ENCODE measurements at regions not wholly inside any gene's neighbourhood (a gene's known extent, or its start where the extent isn't known, plus 50 kb on each side); places are given as distances from the start of the nearest gene placed in this dataset.

DNA sequence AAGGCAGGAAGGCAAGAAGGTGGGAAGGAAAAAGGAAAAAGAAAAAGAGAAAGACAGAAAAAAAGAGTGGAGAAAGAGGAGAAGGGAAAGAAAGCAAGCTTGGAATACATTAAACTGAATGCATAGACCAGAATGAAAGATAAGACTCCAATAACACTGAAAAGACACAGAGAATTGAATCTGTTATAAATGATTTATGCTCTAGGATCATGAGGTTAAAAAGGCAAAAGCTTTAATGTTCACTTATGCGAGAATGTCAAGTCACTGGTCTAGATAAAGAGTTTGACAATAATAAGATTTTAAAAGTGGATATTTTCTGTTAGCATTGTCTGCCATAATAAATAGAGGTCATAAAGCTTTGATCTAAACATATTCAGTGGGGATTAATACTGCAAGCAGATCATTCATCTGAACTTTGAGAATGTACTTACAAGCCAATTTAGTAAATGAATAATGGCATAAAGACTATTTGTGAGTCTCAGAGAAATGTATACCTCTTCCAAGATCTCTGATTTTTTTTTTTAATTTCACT, 1069.2 kb upstream of the SLC39A10 start:
- TF ChIP-seq TAF1 (IDR thresholded peaks at IDR 0.05; ENCODE audit: borderline replicate concordance, low read depth, low read length) (no peak), EZH2phosphoT487 (IDR thresholded peaks at IDR 0.05; ENCODE audit: borderline replicate concordance, low read depth) (no peak), TEAD4 (IDR thresholded peaks at IDR 0.05; ENCODE audit: borderline replicate concordance, insufficient read depth) (no peak), RCOR1 (IDR thresholded peaks at IDR 0.05; ENCODE audit: low read length) (no peak), POLR2AphosphoS5 (IDR thresholded peaks at IDR 0.05; ENCODE audit: low read depth, low read length) (no peak), TCF12 (IDR thresholded peaks at IDR 0.05) (no peak), SMC3 (IDR thresholded peaks at IDR 0.05; ENCODE audit: low read depth, low read length) (no peak)
- TF ChIP-seq, protein P1, sequence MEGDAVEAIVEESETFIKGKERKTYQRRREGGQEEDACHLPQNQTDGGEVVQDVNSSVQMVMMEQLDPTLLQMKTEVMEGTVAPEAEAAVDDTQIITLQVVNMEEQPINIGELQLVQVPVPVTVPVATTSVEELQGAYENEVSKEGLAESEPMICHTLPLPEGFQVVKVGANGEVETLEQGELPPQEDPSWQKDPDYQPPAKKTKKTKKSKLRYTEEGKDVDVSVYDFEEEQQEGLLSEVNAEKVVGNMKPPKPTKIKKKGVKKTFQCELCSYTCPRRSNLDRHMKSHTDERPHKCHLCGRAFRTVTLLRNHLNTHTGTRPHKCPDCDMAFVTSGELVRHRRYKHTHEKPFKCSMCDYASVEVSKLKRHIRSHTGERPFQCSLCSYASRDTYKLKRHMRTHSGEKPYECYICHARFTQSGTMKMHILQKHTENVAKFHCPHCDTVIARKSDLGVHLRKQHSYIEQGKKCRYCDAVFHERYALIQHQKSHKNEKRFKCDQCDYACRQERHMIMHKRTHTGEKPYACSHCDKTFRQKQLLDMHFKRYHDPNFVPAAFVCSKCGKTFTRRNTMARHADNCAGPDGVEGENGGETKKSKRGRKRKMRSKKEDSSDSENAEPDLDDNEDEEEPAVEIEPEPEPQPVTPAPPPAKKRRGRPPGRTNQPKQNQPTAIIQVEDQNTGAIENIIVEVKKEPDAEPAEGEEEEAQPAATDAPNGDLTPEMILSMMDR (IDR thresholded peaks at IDR 0.05): no peak
